ENCODE measurements at regions not wholly inside any gene's neighbourhood (a gene's known extent, or its start where the extent isn't known, plus 50 kb on each side); places are given as distances from the start of the nearest gene placed in this dataset.
"Not testable (repeated sequence)": the region's sequence is repeated elsewhere in the genome, so short reads cannot be mapped to it uniquely, and the experiment has no call there.

DNA sequence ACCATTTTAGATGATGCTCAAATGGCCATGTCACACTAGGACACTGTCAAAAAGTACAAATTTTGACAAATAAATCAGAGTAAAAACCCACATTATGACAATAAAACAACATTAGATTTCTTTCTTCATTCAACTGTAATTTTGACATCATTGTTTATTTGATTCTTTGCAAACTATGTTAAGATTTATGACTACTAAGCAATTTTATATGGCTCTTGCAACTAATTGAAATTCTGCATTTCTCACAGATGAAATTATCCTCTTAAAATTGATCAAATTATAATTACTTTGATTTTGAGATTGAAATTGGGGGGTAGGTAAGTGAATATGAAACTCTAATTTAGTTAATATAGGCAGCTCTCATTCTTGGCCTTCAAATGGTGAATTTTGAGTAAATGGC lies 59.8 kb downstream of the ATOH1 start:
- DNase-seq: no peak

DNA sequence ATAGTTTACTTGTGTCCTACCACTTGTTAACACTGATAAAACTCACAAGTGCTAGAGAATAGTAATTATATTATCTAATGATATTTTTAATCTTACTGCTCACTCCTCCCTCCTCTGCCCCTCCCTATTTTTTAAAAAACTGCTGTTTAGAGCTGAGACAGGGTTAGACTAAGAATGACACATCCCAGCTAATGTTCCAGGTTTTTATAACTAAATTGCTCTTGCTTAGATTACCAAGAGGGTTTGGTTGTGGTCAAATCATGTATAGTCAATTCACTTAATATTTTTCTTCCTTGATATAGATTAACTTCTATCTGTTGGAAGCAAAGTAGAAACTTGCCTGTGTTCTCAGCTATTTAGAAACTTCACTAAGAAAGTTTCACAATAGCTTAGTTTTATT lies 60.2 kb downstream of the ATOH1 start:
- DNase-seq: no peak

GRCh38 chr4:93891244-93891643 lies 62.7 kb downstream of the ATOH1 start:
- no peak for DNase-seq

- no peak for DNase-seq
Observed at GRCh38 chr4:93894995-93895394, 66.4 kb downstream of the ATOH1 start.

- peak; percentile 85 for DNase-seq
Observed at GRCh38 chr4:93896516-93896915, 68.0 kb downstream of the ATOH1 start.

DNA sequence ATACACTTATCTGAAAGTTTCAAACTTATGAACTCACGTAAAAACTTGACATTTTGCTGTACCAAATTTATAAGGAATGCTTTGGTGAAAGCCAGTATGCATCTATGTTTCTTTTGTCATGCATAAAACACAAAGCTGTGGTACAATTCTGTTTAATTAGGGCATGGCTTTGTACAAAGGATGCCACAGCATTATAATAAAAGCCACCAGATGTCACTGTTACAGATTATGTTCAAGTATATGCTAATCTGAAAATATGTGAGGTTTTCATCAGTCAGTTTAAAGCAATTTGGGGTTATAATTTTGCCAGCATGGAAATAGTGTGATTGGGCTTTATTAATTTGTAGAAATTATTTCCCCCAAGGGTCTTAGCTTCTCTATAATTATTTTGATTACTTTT lies 69.0 kb downstream of the ATOH1 start:
- peak; percentile 74 for DNase-seq

DNA sequence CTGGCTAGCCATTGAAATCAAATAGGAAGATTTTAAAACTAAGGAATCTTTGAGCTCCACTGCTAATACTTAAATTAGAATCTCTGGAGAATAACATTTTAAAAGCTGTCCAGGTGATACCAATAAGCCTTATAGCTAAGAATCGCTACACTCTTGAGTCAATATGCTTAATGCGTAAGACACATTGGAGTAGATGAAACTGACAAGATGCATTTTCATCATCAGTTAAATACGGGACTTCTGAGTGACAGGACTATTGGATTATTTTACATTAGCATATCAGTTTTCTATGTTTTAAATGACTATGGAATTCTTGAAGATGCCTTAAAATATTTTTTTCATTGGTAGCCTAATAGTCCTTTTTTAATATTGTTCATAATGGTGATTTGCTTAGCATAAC lies 80.2 kb downstream of the ATOH1 start:
- no peak for DNase-seq

GRCh38 chr4:93911671-93912070 lies 83.1 kb downstream of the ATOH1 start:
- no peak for DNase-seq

GRCh38 chr4:93912146-93912545 lies 83.6 kb downstream of the ATOH1 start:
- no peak for DNase-seq

- peak; percentile 83 for DNase-seq
Observed at GRCh38 chr4:93918856-93919255, 90.3 kb downstream of the ATOH1 start.

DNA sequence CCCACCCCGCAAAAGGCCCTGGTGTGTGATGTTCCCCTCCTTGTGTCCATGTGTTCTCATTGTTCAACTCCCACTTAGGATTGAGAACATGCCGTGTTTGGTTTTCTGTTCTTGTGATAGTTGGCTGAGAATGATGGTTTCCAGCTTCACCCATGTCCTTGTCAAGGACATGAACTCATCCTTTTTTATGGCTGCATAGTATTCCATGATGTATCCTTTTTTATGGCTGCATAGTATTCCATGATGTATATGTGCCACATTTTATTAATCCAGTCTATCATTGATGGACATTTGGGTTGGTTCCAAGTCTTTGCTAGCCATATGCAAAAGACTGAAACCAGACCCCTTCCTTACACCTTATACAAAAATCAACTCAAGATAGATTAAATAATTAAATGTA lies 95.0 kb downstream of the ATOH1 start:
- not testable (repeated sequence) for DNase-seq

DNA sequence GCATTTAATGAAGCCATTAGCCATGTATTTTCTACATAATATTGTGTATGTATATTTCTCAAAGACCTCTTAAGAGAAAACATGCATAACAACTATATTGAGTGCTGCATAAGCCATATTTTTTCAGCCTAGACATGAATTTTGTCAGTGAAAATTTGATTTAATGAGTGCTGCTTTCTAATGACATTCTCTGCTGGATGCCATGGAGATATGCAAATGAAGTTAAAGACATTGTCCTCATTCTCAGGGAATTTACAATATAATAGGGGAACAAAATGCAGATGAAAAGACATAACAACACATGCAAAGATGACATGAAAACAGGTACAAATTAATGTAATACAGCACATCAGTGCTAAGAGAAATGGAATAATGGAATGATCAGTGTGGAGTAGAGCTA lies 118.7 kb downstream of the ATOH1 start:
- DNase-seq: no peak

DNA sequence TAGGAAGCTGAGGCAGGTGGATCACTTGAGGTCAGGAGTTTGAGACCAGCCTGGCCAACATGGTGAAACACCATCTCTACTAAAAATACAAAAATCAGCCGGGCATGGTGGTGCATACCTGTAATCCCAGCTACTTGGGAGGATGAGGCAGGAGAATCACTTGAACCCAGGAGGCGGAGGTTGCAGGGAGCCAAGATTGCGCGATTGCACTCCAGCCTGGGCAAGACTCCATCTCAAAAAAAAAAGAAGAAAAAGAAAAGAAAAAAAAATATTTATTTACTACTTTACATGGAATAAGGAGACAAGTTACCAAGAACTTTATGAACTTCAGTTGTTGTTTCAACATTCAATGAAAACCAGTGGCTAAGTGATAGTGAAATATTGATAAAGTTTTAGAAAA lies 121.7 kb downstream of the ATOH1 start:
- DNase-seq: not testable (repeated sequence)

- no peak for DNase-seq
Observed at GRCh38 chr4:93957186-93957585, 128.6 kb downstream of the ATOH1 start.

DNA sequence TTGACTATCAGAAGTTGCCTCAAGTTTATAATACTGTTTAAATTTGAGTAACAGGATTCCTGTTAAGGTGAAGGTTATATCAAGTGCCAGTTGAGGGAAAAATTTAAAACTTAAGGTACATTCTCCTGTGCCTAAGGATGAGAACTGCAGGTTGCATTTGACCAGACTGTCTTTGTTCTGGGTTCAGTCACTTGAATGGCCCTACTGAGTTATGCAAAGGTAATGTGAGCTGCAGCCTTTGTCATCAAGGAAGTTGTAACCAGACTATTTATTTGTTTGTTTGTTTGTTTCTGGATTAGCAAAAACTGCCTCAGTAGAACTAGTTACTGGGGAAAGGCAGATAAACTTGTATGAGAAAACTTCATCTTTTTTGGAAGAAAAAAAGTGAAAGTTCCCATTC lies 131.9 kb downstream of the ATOH1 start:
- no peak for DNase-seq

DNA sequence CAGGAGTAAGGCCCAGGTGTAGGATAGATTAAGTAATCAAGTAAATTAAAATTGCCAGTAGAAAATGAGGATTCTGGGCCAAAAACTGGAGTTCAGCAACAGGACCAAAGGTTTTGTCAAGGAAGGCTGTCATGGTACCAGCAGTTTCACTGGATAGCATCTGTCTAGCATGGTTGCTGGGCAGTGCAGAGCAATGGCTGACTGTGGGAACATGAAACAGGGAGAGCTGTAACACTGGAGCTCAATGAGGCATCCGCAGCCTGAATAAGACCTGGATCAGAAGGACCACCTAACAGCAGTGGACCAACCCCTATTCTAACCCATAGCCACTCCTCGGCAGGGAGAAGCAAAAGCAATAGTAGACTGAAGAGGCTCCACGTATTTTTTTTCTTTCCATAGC lies 132.4 kb downstream of the ATOH1 start:
- no peak for DNase-seq

DNA sequence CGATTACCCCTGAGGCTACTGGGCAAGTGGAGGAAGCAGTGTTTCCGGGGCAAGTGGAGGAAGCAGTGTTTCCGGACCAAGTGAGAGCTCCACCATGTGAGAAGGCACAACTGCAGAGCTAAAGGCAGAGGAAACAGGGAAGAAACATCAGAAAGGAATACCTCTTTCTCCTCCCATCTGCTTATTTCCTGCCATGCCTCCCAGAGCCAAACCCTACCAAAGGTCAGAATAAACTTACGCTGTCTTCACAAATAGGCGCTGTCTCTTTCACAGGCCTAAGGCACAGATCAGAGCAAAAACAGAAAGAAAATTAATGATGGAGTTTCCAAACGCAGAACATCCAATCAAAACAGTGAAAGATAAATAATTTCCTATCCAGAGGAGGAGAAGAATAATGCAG lies 153.0 kb downstream of the ATOH1 start:
- DNase-seq: no peak

- DNase-seq: no peak
Observed at GRCh38 chr4:93982255-93982654, 153.7 kb downstream of the ATOH1 start.

DNA sequence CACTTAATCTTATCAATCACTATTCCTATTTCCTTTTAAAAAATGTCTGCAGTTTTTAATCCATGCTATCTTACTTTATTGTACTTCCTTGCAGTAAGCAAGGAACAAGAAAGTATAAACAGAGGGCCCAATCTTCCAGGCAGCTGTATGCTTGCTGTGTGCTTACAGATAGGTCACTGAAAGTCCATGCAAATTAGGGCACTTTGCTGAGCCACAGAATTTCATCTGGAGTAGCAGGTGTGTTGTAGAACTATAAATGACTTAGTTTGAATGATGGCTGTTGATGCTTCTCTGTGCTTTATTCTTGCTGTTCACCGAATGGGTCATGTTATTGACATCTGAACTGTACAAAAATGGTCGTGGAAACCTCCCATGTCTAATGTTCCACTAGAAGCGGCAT lies 154.6 kb downstream of the ATOH1 start:
- no peak for DNase-seq

- DNase-seq: no peak
Observed at GRCh38 chr4:93994175-93994994, 165.8 kb downstream of the ATOH1 start.

GRCh38 chr4:93996895-93997294 lies 168.3 kb downstream of the ATOH1 start:
- no peak for DNase-seq

GRCh38 chr4:94000559-94000958 lies 172.0 kb downstream of the ATOH1 start:
- no peak for DNase-seq

DNA sequence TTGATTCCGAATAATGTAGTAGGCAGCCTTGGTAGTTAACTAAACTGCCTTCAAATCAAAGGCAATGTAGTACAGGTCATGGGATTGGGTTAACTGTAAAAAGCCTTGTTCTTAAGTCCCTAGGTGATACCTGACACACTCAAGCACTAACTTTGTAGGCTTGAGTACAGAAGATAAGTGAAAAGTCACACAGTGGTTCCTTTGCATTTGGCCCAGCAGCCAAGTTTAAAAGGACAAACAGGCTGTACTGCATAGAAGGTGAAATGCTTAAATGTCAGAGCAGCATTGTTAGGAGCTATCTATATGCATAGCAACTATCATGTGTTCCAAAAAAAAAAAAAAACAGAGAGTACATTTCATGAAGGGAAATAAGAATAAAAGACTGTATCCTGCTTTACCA lies 178.4 kb downstream of the ATOH1 start:
- no peak for DNase-seq

DNA sequence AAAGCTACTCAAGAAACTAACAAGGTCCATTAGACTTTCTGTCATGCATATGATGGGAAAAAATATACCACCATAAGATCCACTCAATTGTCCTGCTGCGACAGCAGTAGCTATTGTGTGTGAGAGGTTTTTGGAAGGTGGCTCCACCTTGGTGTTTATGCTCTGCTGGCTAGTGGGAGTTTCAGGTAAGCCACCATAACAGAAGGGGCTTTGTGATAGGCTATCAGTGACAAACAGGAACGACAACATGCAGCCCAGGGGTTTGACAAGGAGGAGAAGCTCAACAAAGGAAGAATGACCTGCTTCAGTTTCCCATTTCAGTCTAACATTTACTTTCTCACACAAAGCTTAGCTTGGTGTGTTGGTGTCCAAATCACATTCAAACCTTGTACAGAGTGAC lies 182.6 kb downstream of the ATOH1 start:
- DNase-seq: no peak

- DNase-seq: no peak
Observed at GRCh38 chr4:94014484-94015136, 186.1 kb downstream of the ATOH1 start.
